Neutrophil (primary cell): ENCODE measurements at regions not wholly inside any gene's neighbourhood (a gene's known extent, or its start where the extent isn't known, plus 50 kb on each side); places are given as distances from the start of the nearest gene placed in this dataset.

ENCODE experiments used
- H3K27ac ChIP-seq: fragments of 200-600 bp; sonication (generic); 2 replicates; pipeline ENCODE4 v1.5.1; 2016; ENCODE audit warnings: mild to moderate bottlenecking, moderate library complexity
- H3K27me3 ChIP-seq: fragments of 200-600 bp; sonication (generic); 2 replicates; pipeline ENCODE4 v1.6.0; 2016; ENCODE audit warnings: mild to moderate bottlenecking
- H3K36me3 ChIP-seq: fragments of 200-600 bp; sonication (generic); 2 replicates; pipeline ENCODE4 v1.5.1; 2017
- H3K4me1 ChIP-seq, 2 experiments: fragments of 200-600 bp in 1 of 2; sonication (generic) in 1 of 2; 1 replicate in 1 of 2; 2 replicates in 1 of 2; pipeline versions ENCODE4 v1.5.1 to v1.6.1; 2013 to 2016; ENCODE audit warnings: low read depth in 1 of 2, low read length in 1 of 2, mild to moderate bottlenecking in 1 of 2, moderate library complexity in 1 of 2; ENCODE audit not compliant: control insufficient read depth in 1 of 2, insufficient read depth in 1 of 2
- H3K4me3 ChIP-seq, 2 experiments: fragments of 200-600 bp in 1 of 2; sonication (generic) in 1 of 2; 1 replicate in 1 of 2; 2 replicates in 1 of 2; pipeline ENCODE4 v1.5.1; 2013 to 2016; ENCODE audit warnings: low read depth in 1 of 2, low read length in 1 of 2, mild to moderate bottlenecking in 1 of 2, moderate library complexity in 1 of 2
- H3K9me3 ChIP-seq: fragments of 200-600 bp; sonication (generic); 2 replicates; pipeline ENCODE4 v1.5.1; 2016
- CTCF ChIP-seq: fragments of 200-600 bp; sonication (generic); IDR thresholded peaks from 2 replicates; pipeline ENCODE4 v1.5.1; 2016; ENCODE audit warnings: antibody characterized with exemption

DNA sequence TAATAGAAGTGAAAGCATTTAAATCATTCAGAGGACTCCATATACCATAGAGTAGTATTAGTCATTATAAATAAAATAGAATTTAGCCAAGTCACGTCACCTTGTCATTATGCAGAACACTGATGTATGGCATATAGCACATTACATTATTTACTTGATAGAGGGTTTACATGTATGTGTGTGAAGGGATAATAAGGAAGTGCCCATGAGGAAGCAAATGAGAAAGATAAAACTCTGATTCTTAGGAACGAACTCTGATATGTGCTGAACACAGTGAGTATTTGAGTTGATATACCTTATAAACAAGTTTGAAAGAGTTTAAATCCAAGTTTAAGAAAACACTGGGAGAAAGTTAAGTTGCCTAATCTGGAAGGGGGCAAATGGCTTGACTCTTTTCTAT, 160.5 kb upstream of the NDST3 start:
- Histone ChIP-seq H3K27ac (no peak overlapping the region), H3K36me3 (no peaks in the 10 kb centered on the region), H3K4me1 (no peaks in the 10 kb centered on the region), H3K9me3 (no peaks in the 10 kb centered on the region), H3K27me3 (no peaks in the 10 kb centered on the region), H3K4me3 (no peak overlapping the region)
- no peak for TF ChIP-seq CTCF

- H3K4me1 ChIP-seq, result no peaks in the 10 kb centered on the region
- H3K4me3 ChIP-seq, result no peak overlapping the region
- H3K9me3 ChIP-seq, result no peaks in the 10 kb centered on the region
- no peak for TF ChIP-seq CTCF
- no peaks in the 10 kb centered on the region for H3K36me3 ChIP-seq
- no peak overlapping the region for H3K27ac ChIP-seq
- H3K27me3 ChIP-seq, result no peaks in the 10 kb centered on the region
Observed at GRCh38 chr4:117874216-117874615, 160.1 kb upstream of the NDST3 start.

- Histone ChIP-seq H3K4me3 (no peak overlapping the region), H3K4me1 (no peaks in the 10 kb centered on the region), H3K27ac (no peak overlapping the region), H3K9me3 (no peaks in the 10 kb centered on the region), H3K36me3 (no peaks in the 10 kb centered on the region), H3K27me3 (no peaks in the 10 kb centered on the region)
- TF ChIP-seq CTCF, result no peak
Observed at GRCh38 chr4:117889978-117890377, 144.3 kb upstream of the NDST3 start.

DNA sequence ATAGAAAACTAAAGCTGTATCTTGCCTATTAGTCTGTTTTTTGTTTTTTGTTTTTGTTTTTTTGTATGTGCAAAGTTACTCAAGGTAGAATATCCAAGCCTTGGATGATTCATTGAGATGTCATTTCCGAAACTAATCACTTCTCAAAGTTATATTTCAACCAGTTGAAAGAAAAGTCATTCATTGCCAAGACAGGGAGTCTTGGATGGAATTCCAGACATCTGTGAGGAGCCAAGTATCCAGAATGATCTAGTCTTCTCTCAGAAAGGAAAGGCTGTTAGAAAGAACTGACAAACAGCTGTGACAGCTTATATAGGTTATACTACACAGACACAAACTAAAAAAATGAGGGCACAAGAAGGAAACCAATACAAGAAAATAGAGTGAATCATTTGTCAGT, 141.1 kb upstream of the NDST3 start:
- H3K36me3 ChIP-seq, result no peaks in the 10 kb centered on the region
- no peak for TF ChIP-seq CTCF
- H3K9me3 ChIP-seq, result no peaks in the 10 kb centered on the region
- H3K4me3 ChIP-seq, result no peak overlapping the region
- no peak overlapping the region for H3K27ac ChIP-seq
- H3K27me3 ChIP-seq, result no peaks in the 10 kb centered on the region
- H3K4me1 ChIP-seq, result peaks cover 3 to 6% of the 10 kb centered on the region in 2 experiments

DNA sequence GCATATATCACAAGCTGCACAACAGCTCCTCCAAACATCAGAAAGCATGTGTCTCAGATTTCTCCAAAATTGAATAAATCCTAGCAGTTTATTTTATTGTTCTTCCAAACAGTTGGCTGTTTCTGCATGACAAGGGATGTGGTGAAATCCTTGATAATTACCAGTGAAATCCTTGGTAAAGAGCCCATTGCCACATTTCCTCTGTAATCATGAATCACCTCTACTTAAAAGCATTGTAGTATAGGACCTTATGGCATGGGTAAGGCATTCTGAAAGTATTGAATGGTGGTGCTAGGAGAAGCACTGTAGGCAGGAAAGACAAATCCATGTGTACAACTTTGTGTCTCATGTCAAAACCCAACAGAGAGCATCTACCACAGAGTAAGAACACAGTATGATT, 135.8 kb upstream of the NDST3 start:
- H3K9me3 ChIP-seq, result no peaks in the 10 kb centered on the region
- H3K27me3 ChIP-seq, result no peaks in the 10 kb centered on the region
- no peak overlapping the region for H3K4me3 ChIP-seq
- no peak for TF ChIP-seq CTCF
- peaks cover 24 to 48% of the 10 kb centered on the region in 2 experiments for H3K4me1 ChIP-seq
- no peaks in the 10 kb centered on the region for H3K36me3 ChIP-seq
- H3K27ac ChIP-seq, result no peak overlapping the region

GRCh38 chr4:117900832-117901231, 133.5 kb upstream of the NDST3 start:
- H3K9me3 ChIP-seq, result no peaks in the 10 kb centered on the region
- no peaks in the 10 kb centered on the region for H3K27me3 ChIP-seq
- no peak for TF ChIP-seq CTCF
- H3K36me3 ChIP-seq, result no peaks in the 10 kb centered on the region
- H3K4me1 ChIP-seq, result peaks cover 24 to 48% of the 10 kb centered on the region in 2 experiments
- H3K27ac ChIP-seq, result no peak overlapping the region
- no peak overlapping the region for H3K4me3 ChIP-seq
